ENCODE measurements at regions not wholly inside any gene's neighbourhood (a gene's known extent, or its start where the extent isn't known, plus 50 kb on each side); places are given as distances from the start of the nearest gene placed in this dataset.

DNA sequence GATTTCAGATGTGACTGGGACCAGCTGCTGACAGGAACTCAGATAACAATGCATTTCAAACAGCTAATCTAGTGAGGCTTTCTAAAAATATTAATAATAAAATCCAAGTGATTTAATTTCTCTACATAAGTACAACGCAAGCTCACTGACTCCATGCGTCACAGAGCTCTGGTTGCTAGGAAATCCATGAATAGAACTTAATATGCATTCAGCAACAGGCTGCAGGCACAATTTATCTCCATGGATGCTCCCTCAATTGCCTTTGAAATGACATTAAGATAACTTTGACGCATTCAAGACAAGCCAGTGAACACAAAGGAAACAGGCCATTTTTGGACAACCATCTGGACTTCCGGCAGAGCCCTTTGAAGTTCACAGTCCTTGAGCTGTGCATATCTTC, 118.7 kb upstream of the COL1A2 start:
- no peak for DNase-seq
- TF ChIP-seq CTCF (IDR thresholded peaks at IDR 0.05; ENCODE audit: low read depth, low read length, missing control alignments) = no peak
- Histone ChIP-seq H3K27ac (no peak overlapping the region), H3K27me3 (replicated peaks) (no peaks in the 10 kb centered on the region), H3K36me3 (replicated peaks) (no peaks in the 10 kb centered on the region), H3K4me3 (ENCODE audit: low read depth, low read length) (no peak overlapping the region)
- in situ Hi-C loops (cut with HindIII; ENCODE audit: low pct_ligation_motif_present, low sequenced_read_pairs) = loop anchor here (25.0 kb wide), 1 partner anchor 361 kb away; no protein-coding TSS in a partner anchor

- Histone ChIP-seq H3K4me3 (ENCODE audit: low read depth, low read length) (no peak overlapping the region), H3K27me3 (replicated peaks) (no peaks in the 10 kb centered on the region), H3K27ac (no peak overlapping the region), H3K36me3 (replicated peaks) (no peaks in the 10 kb centered on the region)
- in situ Hi-C loops (cut with HindIII; ENCODE audit: low pct_ligation_motif_present, low sequenced_read_pairs) = loop anchor here (25.0 kb wide), 1 partner anchor 361 kb away; no protein-coding TSS in a partner anchor
- no peak for DNase-seq
- TF ChIP-seq CTCF (IDR thresholded peaks at IDR 0.05; ENCODE audit: low read depth, low read length, missing control alignments) = peak; percentile 55
Observed at GRCh38 chr7:94276795-94277194, 117.9 kb upstream of the COL1A2 start.

DNA sequence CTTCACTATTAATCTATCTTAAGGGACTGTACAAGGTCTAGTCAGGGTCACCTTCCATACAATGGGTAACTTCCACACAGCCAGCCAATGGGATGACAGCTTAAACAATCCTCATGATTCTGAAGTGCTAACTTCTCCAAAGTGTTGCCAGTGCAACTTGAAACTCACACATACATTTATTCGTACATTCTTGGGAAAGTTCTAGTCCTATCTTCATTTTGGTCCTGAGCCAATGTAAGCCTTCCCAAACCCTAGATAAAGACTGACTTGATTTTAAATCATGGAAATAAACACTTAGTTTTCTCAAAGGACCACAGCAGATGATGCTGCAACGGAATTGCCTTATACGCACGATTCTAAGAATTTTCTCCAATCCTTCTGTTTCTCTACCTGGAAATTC, 117.5 kb upstream of the COL1A2 start:
- H3K27me3 ChIP-seq (replicated peaks) = no peaks in the 10 kb centered on the region
- peak; percentile 53 for DNase-seq
- no peaks in the 10 kb centered on the region for H3K36me3 ChIP-seq (replicated peaks)
- in situ Hi-C loops (cut with HindIII; ENCODE audit: low pct_ligation_motif_present, low sequenced_read_pairs) = loop anchor here (25.0 kb wide), 1 partner anchor 360 kb away; no protein-coding TSS in a partner anchor
- no peak for TF ChIP-seq CTCF (IDR thresholded peaks at IDR 0.05; ENCODE audit: low read depth, low read length, missing control alignments)
- no peak overlapping the region for H3K4me3 ChIP-seq (ENCODE audit: low read depth, low read length)
- H3K27ac ChIP-seq = no peak overlapping the region

DNA sequence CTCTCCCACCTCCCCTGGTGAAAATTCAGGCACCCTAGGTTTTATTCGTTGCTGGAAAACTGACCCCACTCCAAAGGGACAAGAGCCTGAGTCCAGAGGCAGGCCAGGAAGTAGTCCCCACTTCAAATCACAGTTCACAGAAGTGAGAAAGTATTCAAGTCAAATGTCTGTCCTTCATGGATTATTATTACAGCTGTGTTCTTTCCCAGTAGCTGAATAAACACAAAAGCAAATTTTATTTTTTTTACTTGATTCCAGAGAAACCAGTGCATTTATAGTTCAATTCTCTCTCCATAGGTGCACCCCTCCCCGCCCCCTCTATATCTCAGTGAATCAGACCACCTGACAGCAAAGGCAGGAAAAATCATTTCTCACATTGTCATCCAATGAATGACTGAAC, 113.8 kb upstream of the COL1A2 start:
- TF ChIP-seq CTCF (IDR thresholded peaks at IDR 0.05; ENCODE audit: low read depth, low read length, missing control alignments) = no peak
- no peak for DNase-seq
- H3K36me3 ChIP-seq (replicated peaks) = no peaks in the 10 kb centered on the region

GRCh38 chr7:94284104-94284503, 110.6 kb upstream of the COL1A2 start:
- no peak for TF ChIP-seq CTCF (IDR thresholded peaks at IDR 0.05; ENCODE audit: low read depth, low read length, missing control alignments)
- no peak overlapping the region for H3K27ac ChIP-seq
- H3K4me3 ChIP-seq (ENCODE audit: low read depth, low read length) = no peak overlapping the region
- DNase-seq = no peak
- H3K36me3 ChIP-seq (replicated peaks) = no peaks in the 10 kb centered on the region
- in situ Hi-C loops (cut with HindIII; ENCODE audit: low pct_ligation_motif_present, low sequenced_read_pairs) = loop anchor here (10.0 to 25.0 kb wide), 2 partner anchors 121 to 353 kb away; no protein-coding TSS in a partner anchor
- no peaks in the 10 kb centered on the region for H3K27me3 ChIP-seq (replicated peaks)

More for the DNA sequence above, 113.8 kb upstream of the COL1A2 start:
- Histone ChIP-seq H3K27ac (no peak overlapping the region), H3K4me3 (ENCODE audit: low read depth, low read length) (no peak overlapping the region), H3K27me3 (replicated peaks) (no peaks in the 10 kb centered on the region)
- in situ Hi-C loops (cut with HindIII; ENCODE audit: low pct_ligation_motif_present, low sequenced_read_pairs) = loop anchor here (10.0 to 25.0 kb wide), 2 partner anchors 124 to 356 kb away; no protein-coding TSS in a partner anchor

DNA sequence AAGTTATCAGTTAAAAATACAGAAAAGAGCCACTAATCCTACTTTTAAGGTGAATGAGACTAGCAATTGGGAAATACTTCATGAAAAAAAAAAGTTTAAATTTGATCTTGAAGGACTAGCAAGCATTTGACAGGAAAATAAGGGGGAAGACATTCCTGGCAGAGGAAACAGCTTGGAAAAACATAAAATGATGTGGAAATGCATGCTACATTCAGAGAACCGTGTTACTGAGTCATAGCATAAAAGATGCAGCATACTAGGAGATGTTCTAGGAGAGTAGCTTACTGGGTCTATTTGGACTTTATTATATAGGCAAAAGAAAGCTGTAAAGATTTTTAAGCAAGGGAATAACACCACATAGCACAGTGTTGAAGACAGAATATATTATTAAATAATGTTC, 108.6 kb upstream of the COL1A2 start:
- TF ChIP-seq CTCF (IDR thresholded peaks at IDR 0.05; ENCODE audit: low read depth, low read length, missing control alignments) = no peak
- H3K27ac ChIP-seq = no peak overlapping the region
- in situ Hi-C loops (cut with HindIII; ENCODE audit: low pct_ligation_motif_present, low sequenced_read_pairs) = loop anchor here (10.0 to 25.0 kb wide), 2 partner anchors 119 to 351 kb away; no protein-coding TSS in a partner anchor
- H3K4me3 ChIP-seq (ENCODE audit: low read depth, low read length) = no peak overlapping the region
- no peaks in the 10 kb centered on the region for H3K36me3 ChIP-seq (replicated peaks)
- DNase-seq = no peak
- H3K27me3 ChIP-seq (replicated peaks) = no peaks in the 10 kb centered on the region

All from brain microvascular endothelial cell (primary cell).